GM13977 (cell line): ENCODE measurements at regions not wholly inside any gene's neighbourhood (a gene's known extent, or its start where the extent isn't known, plus 50 kb on each side); places are given as distances from the start of the nearest gene placed in this dataset.

Experiments used
- DNase-seq: peaks from one replicate; pipeline ENCODE4 v3.0.0; 2012; ENCODE audit warnings: low spot score
- CTCF ChIP-seq: IDR thresholded peaks from 2 replicates; pipeline ENCODE4 v1.5.1; 2012; ENCODE audit warnings: mild to moderate bottlenecking, control low read depth; ENCODE audit not compliant: insufficient read depth; ENCODE audit errors: extremely low read depth, missing control alignments
- in situ Hi-C: fragments of 300-500 bp; cut with MboI; formaldehyde crosslinking; loops from one replicate; pipeline ENCODE4 v1.12.0; 2022; ENCODE audit warnings: low sequenced_read_pairs, low pct_unique_long_range_greater_than_20kb, mixed read lengths, inconsistent platforms; ENCODE audit not compliant: unreplicated experiment

- no peak for DNase-seq
- in situ Hi-C loops: no loop called here
- no peak for TF ChIP-seq CTCF
Observed at GRCh38 chr20:6976106-6976900, 208.8 kb downstream of the BMP2 start.

GRCh38 chr20:6979621-6980020, 212.1 kb downstream of the BMP2 start:
- in situ Hi-C loops: no loop called here
- no peak for TF ChIP-seq CTCF
- DNase-seq: no peak

GRCh38 chr20:6993011-6993410, 225.5 kb downstream of the BMP2 start:
- no peak for DNase-seq
- in situ Hi-C loops: no loop called here
- TF ChIP-seq CTCF: no peak

GRCh38 chr20:6993511-6993910, 226.0 kb downstream of the BMP2 start:
- TF ChIP-seq CTCF: no peak
- in situ Hi-C loops: no loop called here
- DNase-seq: no peak

GRCh38 chr20:6994452-6994851, 227.0 kb downstream of the BMP2 start:
- DNase-seq: no peak
- in situ Hi-C loops: no loop called here
- TF ChIP-seq CTCF: no peak

GRCh38 chr20:6998909-6999308, 231.4 kb downstream of the BMP2 start:
- no peak for DNase-seq
- TF ChIP-seq CTCF: no peak
- in situ Hi-C loops: no loop called here
